ENCODE measurements at regions not wholly inside any gene's neighbourhood (a gene's known extent, or its start where the extent isn't known, plus 50 kb on each side); places are given as distances from the start of the nearest gene placed in this dataset.

- WGBS = 79% methylated on average over 3 of the region's 3 CpGs
- no peak overlapping the region for H3K27ac ChIP-seq (ENCODE audit: low read depth in 1 of 2, low read length in 1 of 2)
- H3K4me1 ChIP-seq (ENCODE audit: control insufficient read depth in 2 of 2, insufficient read depth in 2 of 2, low read length in 2 of 2) = no peaks in the 10 kb centered on the region
- no peak for DNase-seq (ENCODE audit: low read depth in 6 of 9, low spot score in 9 of 9)
- no peaks in the 10 kb centered on the region for H3K27me3 ChIP-seq (ENCODE audit: control insufficient read depth in 2 of 2, insufficient read depth in 1 of 2, low read length in 1 of 2)
- H3K9me3 ChIP-seq (ENCODE audit: control insufficient read depth in 2 of 2, insufficient read depth in 1 of 2, low read length in 1 of 2) = no peaks in the 10 kb centered on the region
- H3K4me3 ChIP-seq (ENCODE audit: low read length in 2 of 2) = no peak overlapping the region
- H3K36me3 ChIP-seq (ENCODE audit: control insufficient read depth in 2 of 2, insufficient read depth in 2 of 2, low read length in 1 of 2) = no peaks in the 10 kb centered on the region
Measured at GRCh38 chr13:91200486-91200885, 147.0 kb upstream of the MIR17HG start.

GRCh38 chr13:91203430-91203829 lies 144.1 kb upstream of the MIR17HG start:
- no peaks in the 10 kb centered on the region for H3K36me3 ChIP-seq (ENCODE audit: control insufficient read depth in 2 of 2, insufficient read depth in 2 of 2, low read length in 1 of 2)
- no peaks in the 10 kb centered on the region for H3K27me3 ChIP-seq (ENCODE audit: control insufficient read depth in 2 of 2, insufficient read depth in 1 of 2, low read length in 1 of 2)
- H3K4me3 ChIP-seq (ENCODE audit: low read length in 2 of 2) = no peak overlapping the region
- WGBS = 100% methylated on average over 1 of the region's 1 CpG
- H3K9me3 ChIP-seq (ENCODE audit: control insufficient read depth in 2 of 2, insufficient read depth in 1 of 2, low read length in 1 of 2) = no peaks in the 10 kb centered on the region
- no peaks in the 10 kb centered on the region for H3K4me1 ChIP-seq (ENCODE audit: control insufficient read depth in 2 of 2, insufficient read depth in 2 of 2, low read length in 2 of 2)
- DNase-seq (ENCODE audit: low read depth in 6 of 9, low spot score in 9 of 9) = no peak
- H3K27ac ChIP-seq (ENCODE audit: low read depth in 1 of 2, low read length in 1 of 2) = no peak overlapping the region

GRCh38 chr13:91207261-91207660 lies 140.2 kb upstream of the MIR17HG start:
- H3K27ac ChIP-seq (ENCODE audit: low read depth in 1 of 2, low read length in 1 of 2) = no peak overlapping the region
- no peaks in the 10 kb centered on the region for H3K27me3 ChIP-seq (ENCODE audit: control insufficient read depth in 2 of 2, insufficient read depth in 1 of 2, low read length in 1 of 2)
- 89% methylated on average over 4 of the region's 4 CpGs for WGBS
- H3K4me3 ChIP-seq (ENCODE audit: low read length in 2 of 2) = no peak overlapping the region
- H3K4me1 ChIP-seq (ENCODE audit: control insufficient read depth in 2 of 2, insufficient read depth in 2 of 2, low read length in 2 of 2) = no peaks in the 10 kb centered on the region
- no peak for DNase-seq (ENCODE audit: low read depth in 6 of 9, low spot score in 9 of 9)
- H3K36me3 ChIP-seq (ENCODE audit: control insufficient read depth in 2 of 2, insufficient read depth in 2 of 2, low read length in 1 of 2) = no peaks in the 10 kb centered on the region
- no peaks in the 10 kb centered on the region for H3K9me3 ChIP-seq (ENCODE audit: control insufficient read depth in 2 of 2, insufficient read depth in 1 of 2, low read length in 1 of 2)

- 73% methylated on average over 3 of the region's 3 CpGs for WGBS
Measured at GRCh38 chr13:91211510-91211909, 136.0 kb upstream of the MIR17HG start.

GRCh38 chr13:91212231-91212630 lies 135.3 kb upstream of the MIR17HG start:
- Histone ChIP-seq H3K4me3 (ENCODE audit: low read length in 2 of 2) (no peak overlapping the region), H3K27ac (ENCODE audit: low read depth in 1 of 2, low read length in 1 of 2) (no peak overlapping the region), H3K9me3 (ENCODE audit: control insufficient read depth in 2 of 2, insufficient read depth in 1 of 2, low read length in 1 of 2) (no peaks in the 10 kb centered on the region), H3K27me3 (ENCODE audit: control insufficient read depth in 2 of 2, insufficient read depth in 1 of 2, low read length in 1 of 2) (no peaks in the 10 kb centered on the region), H3K4me1 (ENCODE audit: control insufficient read depth in 2 of 2, insufficient read depth in 2 of 2, low read length in 2 of 2) (no peaks in the 10 kb centered on the region), H3K36me3 (ENCODE audit: control insufficient read depth in 2 of 2, insufficient read depth in 2 of 2, low read length in 1 of 2) (no peaks in the 10 kb centered on the region)
- DNase-seq (ENCODE audit: low read depth in 6 of 9, low spot score in 9 of 9) = no peak
- 11% methylated on average over 5 of the region's 5 CpGs for WGBS

More at GRCh38 chr13:91211510-91211909, 136.0 kb upstream of the MIR17HG start:
- Histone ChIP-seq H3K4me1 (ENCODE audit: control insufficient read depth in 2 of 2, insufficient read depth in 2 of 2, low read length in 2 of 2) (no peaks in the 10 kb centered on the region), H3K36me3 (ENCODE audit: control insufficient read depth in 2 of 2, insufficient read depth in 2 of 2, low read length in 1 of 2) (no peaks in the 10 kb centered on the region), H3K27ac (ENCODE audit: low read depth in 1 of 2, low read length in 1 of 2) (no peak overlapping the region), H3K4me3 (ENCODE audit: low read length in 2 of 2) (no peak overlapping the region), H3K9me3 (ENCODE audit: control insufficient read depth in 2 of 2, insufficient read depth in 1 of 2, low read length in 1 of 2) (no peaks in the 10 kb centered on the region), H3K27me3 (ENCODE audit: control insufficient read depth in 2 of 2, insufficient read depth in 1 of 2, low read length in 1 of 2) (no peaks in the 10 kb centered on the region)
- DNase-seq (ENCODE audit: low read depth in 6 of 9, low spot score in 9 of 9) = no peak

- WGBS = 33% methylated on average over 2 of the region's 2 CpGs
Measured at GRCh38 chr13:91214031-91214430, 133.5 kb upstream of the MIR17HG start.

GRCh38 chr13:91216928-91217700 lies 130.4 kb upstream of the MIR17HG start:
- Histone ChIP-seq H3K9me3 (ENCODE audit: control insufficient read depth in 2 of 2, insufficient read depth in 1 of 2, low read length in 1 of 2) (no peaks in the 10 kb centered on the region), H3K27ac (ENCODE audit: low read depth in 1 of 2, low read length in 1 of 2) (no peak overlapping the region), H3K27me3 (ENCODE audit: control insufficient read depth in 2 of 2, insufficient read depth in 1 of 2, low read length in 1 of 2) (no peaks in the 10 kb centered on the region), H3K4me1 (ENCODE audit: control insufficient read depth in 2 of 2, insufficient read depth in 2 of 2, low read length in 2 of 2) (no peaks in the 10 kb centered on the region), H3K4me3 (ENCODE audit: low read length in 2 of 2) (no peak overlapping the region), H3K36me3 (ENCODE audit: control insufficient read depth in 2 of 2, insufficient read depth in 2 of 2, low read length in 1 of 2) (no peaks in the 10 kb centered on the region)
- DNase-seq (ENCODE audit: low read depth in 6 of 9, low spot score in 9 of 9) = no peak
- WGBS = 88% methylated on average over 12 of the region's 12 CpGs

More at GRCh38 chr13:91214031-91214430, 133.5 kb upstream of the MIR17HG start:
- Histone ChIP-seq H3K27me3 (ENCODE audit: control insufficient read depth in 2 of 2, insufficient read depth in 1 of 2, low read length in 1 of 2) (no peaks in the 10 kb centered on the region), H3K9me3 (ENCODE audit: control insufficient read depth in 2 of 2, insufficient read depth in 1 of 2, low read length in 1 of 2) (no peaks in the 10 kb centered on the region), H3K36me3 (ENCODE audit: control insufficient read depth in 2 of 2, insufficient read depth in 2 of 2, low read length in 1 of 2) (no peaks in the 10 kb centered on the region), H3K4me3 (ENCODE audit: low read length in 2 of 2) (no peak overlapping the region), H3K27ac (ENCODE audit: low read depth in 1 of 2, low read length in 1 of 2) (no peak overlapping the region), H3K4me1 (ENCODE audit: control insufficient read depth in 2 of 2, insufficient read depth in 2 of 2, low read length in 2 of 2) (no peaks in the 10 kb centered on the region)
- no peak for DNase-seq (ENCODE audit: low read depth in 6 of 9, low spot score in 9 of 9)

GRCh38 chr13:91219201-91219600 lies 128.3 kb upstream of the MIR17HG start:
- 96% methylated on average over 1 of the region's 1 CpG for WGBS
- no peaks in the 10 kb centered on the region for H3K4me1 ChIP-seq (ENCODE audit: control insufficient read depth in 2 of 2, insufficient read depth in 2 of 2, low read length in 2 of 2)
- no peaks in the 10 kb centered on the region for H3K36me3 ChIP-seq (ENCODE audit: control insufficient read depth in 2 of 2, insufficient read depth in 2 of 2, low read length in 1 of 2)
- DNase-seq (ENCODE audit: low read depth in 6 of 9, low spot score in 9 of 9) = no peak
- H3K4me3 ChIP-seq (ENCODE audit: low read length in 2 of 2) = no peak overlapping the region
- H3K27ac ChIP-seq (ENCODE audit: low read depth in 1 of 2, low read length in 1 of 2) = no peak overlapping the region
- no peaks in the 10 kb centered on the region for H3K27me3 ChIP-seq (ENCODE audit: control insufficient read depth in 2 of 2, insufficient read depth in 1 of 2, low read length in 1 of 2)
- H3K9me3 ChIP-seq (ENCODE audit: control insufficient read depth in 2 of 2, insufficient read depth in 1 of 2, low read length in 1 of 2) = no peaks in the 10 kb centered on the region

GRCh38 chr13:91220872-91221271 lies 126.6 kb upstream of the MIR17HG start:
- H3K36me3 ChIP-seq (ENCODE audit: control insufficient read depth in 2 of 2, insufficient read depth in 2 of 2, low read length in 1 of 2) = no peaks in the 10 kb centered on the region
- H3K9me3 ChIP-seq (ENCODE audit: control insufficient read depth in 2 of 2, insufficient read depth in 1 of 2, low read length in 1 of 2) = no peaks in the 10 kb centered on the region

More at GRCh38 chr13:91220872-91221271, 126.6 kb upstream of the MIR17HG start:
- no peak for DNase-seq (ENCODE audit: low read depth in 6 of 9, low spot score in 9 of 9)
- H3K27ac ChIP-seq (ENCODE audit: low read depth in 1 of 2, low read length in 1 of 2) = no peak overlapping the region
- no peaks in the 10 kb centered on the region for H3K4me1 ChIP-seq (ENCODE audit: control insufficient read depth in 2 of 2, insufficient read depth in 2 of 2, low read length in 2 of 2)
- H3K27me3 ChIP-seq (ENCODE audit: control insufficient read depth in 2 of 2, insufficient read depth in 1 of 2, low read length in 1 of 2) = no peaks in the 10 kb centered on the region
- no peak overlapping the region for H3K4me3 ChIP-seq (ENCODE audit: low read length in 2 of 2)
- WGBS = 94% methylated on average over 1 of the region's 1 CpG

All from thymus (tissue), 11 donors.